Non-pigmented ciliary epithelial cell (primary cell): ENCODE measurements at regions not wholly inside any gene's neighbourhood (a gene's known extent, or its start where the extent isn't known, plus 50 kb on each side); places are given as distances from the start of the nearest gene placed in this dataset.
A peak's percentile ranks its signal among the peaks of the same experiment; 100 is the strongest.
"Not testable (repeated sequence)": the region's sequence is repeated elsewhere in the genome, so short reads cannot be mapped to it uniquely, and the experiment has no call there.

Experiments
- DNase-seq: peaks from one replicate; pipeline ENCODE4 v3.0.0-alpha.2; 2010; ENCODE audit warnings: low read depth

DNA sequence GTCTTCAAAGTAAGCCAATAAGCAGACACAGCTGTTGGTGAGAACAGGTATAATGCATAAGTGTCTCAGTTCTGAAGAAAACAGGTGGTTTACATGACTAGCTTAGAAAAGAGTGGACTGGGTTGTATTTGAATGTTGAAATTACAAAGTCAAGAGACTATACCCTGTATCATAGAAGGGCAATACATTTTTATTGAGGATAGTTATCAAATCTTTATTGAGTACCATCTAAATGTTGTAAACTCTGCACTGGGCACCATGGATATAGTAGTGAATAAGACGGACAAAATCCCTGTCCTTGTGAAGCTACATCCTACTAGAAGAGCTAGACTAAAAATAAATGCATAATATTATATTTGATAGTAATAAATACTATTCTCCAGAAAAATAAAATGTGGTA, 88.5 kb upstream of the CDC42EP3 start:
- DNase-seq = not testable (repeated sequence)

- no peak for DNase-seq
These were observed 89.0 kb upstream of the CDC42EP3 start for GRCh38 chr2:37760471-37760870.

DNA sequence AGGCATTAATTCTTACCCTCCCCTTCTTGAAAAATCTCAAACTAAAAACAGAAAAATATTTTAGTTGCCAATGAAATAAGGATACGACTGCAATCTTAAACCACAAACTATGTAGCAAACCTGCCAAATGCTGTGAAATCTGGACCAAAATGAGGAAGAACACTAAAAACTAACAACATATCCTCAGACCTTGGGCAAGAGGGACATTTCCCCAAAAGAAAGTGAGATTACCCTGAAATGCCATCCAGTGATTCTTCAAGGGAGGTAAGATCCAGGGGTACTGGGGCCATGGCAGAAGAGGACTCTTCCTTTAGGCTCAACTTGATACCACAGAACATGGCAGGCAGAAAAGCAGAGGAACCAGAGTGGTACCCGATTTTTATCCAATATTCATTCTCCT, 90.8 kb upstream of the CDC42EP3 start:
- not testable (repeated sequence) for DNase-seq

DNA sequence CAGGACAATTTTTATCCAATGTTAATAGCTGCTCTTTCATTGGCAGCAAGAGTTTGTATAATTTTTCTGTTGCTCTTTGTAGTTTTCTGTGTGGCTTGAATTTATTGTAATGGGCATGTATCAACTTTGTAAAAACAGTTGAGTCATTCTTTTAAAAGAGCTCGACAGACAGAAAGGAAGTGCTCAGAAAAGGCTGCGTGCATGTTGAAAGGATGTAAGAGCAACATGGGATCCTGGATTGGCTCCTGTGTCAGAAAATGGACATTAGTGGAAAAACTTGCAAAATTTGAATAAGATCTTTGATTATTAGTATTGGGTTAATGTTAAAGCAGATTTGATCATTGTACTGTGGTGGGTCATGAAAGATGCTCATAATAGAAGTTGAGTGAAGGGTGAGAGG, 93.3 kb upstream of the CDC42EP3 start:
- DNase-seq = no peak

- no peak for DNase-seq
These were observed 94.7 kb upstream of the CDC42EP3 start for GRCh38 chr2:37766106-37766505.

GRCh38 chr2:37767046-37767445, 95.6 kb upstream of the CDC42EP3 start:
- no peak for DNase-seq

DNA sequence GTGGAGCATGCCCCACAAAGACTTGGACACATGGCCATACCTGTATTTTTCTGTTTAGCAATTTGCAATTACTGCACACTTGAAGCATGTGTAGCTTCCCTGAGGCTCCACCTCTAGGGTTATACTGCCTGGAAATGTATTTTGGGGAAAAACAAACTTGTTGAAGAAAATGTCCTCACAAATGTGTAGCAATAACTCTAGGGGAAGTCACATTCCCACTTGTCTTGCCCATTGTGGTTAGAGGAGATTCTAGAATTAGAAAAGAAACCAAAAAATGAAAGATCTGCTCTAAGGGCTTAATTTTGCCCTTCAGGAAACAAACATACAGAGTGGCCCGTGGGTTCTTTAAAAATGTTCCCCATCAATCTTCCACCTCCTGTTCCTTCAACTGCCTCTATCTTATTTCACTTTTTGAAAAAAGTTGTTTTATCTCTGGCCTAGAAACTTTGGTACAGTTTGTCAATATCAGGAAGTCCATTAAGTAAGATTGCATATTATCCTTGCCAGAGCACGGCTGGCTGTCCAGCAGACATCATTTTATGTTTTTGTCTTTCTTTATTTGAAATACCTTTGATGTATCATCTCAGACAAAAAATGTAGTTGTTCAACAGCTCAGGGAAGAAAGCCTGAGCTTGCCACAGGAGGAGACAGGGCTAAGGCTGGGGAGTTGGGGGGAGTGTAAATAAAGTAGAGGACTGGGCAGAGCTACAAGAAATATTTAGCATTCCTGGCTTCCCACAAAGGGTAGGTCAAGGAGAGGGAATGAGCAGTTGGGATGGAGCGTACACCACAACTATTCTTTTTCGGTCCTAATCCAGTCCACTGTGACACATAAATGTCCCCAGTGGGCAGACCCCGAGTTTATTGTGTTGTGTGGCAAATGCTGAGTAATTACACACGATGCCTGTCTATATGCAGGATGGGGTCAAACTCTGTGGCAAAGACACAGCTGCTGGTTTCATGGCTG, 96.8 kb upstream of the CDC42EP3 start:
- peak; percentile 88 for DNase-seq

DNA sequence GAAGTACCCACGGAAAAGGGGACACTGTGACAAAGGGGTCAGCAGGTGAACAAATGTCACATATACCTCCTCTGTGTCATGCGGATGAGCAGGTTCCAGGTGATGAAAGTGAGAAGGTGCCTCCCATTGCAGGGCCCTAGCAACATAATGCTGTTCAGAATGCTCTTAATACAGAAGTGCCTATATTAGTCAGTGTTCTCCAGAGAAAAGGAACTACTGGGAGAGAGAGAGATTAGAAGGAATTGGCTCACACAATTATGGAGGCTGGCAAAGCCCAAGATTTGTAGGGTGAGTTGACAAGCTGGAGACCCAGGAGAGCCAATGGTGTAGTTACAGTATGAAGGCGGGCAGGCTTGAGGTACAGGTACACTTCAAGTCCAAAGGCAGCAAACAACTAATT, 98.1 kb upstream of the CDC42EP3 start:
- no peak for DNase-seq

GRCh38 chr2:37770797-37771196, 99.4 kb upstream of the CDC42EP3 start:
- DNase-seq = no peak

DNA sequence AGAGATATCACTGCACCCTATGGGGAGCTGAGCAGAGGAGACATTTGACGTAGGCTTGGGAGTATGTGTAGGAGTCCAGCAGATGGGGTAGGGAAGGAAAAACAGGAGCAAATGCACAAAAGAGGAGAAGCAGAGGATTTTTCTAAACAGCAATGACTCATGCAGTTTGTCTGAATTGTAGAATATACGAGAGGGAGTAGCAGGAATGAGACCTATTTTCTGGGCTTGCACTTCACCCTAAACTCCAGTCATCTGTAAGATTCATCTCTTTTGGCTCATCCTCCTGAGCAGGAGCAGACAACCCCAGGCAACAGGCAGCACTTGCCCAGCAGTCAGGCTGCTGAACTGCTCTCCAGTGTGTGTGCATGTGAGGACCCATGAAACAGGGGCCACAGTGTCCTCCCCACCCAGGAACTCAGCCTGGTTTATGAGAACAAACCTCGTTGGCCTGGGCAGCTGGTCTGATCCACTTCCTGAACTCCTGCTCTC, 100.2 kb upstream of the CDC42EP3 start:
- no peak for DNase-seq

- no peak for DNase-seq
These were observed 102.1 kb upstream of the CDC42EP3 start for GRCh38 chr2:37773371-37774130.

GRCh38 chr2:37774171-37774944, 102.9 kb upstream of the CDC42EP3 start:
- not testable (repeated sequence) for DNase-seq

GRCh38 chr2:37774976-37775907, 103.8 kb upstream of the CDC42EP3 start:
- no peak for DNase-seq

GRCh38 chr2:37775908-37776250, 104.4 kb upstream of the CDC42EP3 start:
- no peak for DNase-seq

- no peak for DNase-seq
These were observed 105.0 kb upstream of the CDC42EP3 start for GRCh38 chr2:37776487-37776886.

DNA sequence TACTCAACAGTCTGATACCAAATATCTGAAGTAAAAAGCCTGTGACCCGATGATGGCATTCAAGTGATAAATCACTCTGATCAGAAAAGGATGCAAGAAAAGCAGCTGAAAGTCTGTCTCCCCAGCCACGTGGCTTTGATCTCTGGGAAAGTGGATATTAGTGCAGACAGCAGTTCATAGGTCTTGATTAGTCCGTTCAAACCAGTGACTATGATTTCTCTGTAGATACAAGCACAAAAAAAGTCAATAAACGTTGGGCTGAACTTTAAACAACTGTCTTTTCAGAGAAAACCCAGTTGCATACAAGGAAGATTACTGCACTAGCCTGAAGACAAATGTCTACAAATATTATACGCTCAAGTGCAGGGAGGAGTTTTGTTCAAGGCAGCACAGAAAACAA, 107.7 kb upstream of the CDC42EP3 start:
- DNase-seq = no peak

DNA sequence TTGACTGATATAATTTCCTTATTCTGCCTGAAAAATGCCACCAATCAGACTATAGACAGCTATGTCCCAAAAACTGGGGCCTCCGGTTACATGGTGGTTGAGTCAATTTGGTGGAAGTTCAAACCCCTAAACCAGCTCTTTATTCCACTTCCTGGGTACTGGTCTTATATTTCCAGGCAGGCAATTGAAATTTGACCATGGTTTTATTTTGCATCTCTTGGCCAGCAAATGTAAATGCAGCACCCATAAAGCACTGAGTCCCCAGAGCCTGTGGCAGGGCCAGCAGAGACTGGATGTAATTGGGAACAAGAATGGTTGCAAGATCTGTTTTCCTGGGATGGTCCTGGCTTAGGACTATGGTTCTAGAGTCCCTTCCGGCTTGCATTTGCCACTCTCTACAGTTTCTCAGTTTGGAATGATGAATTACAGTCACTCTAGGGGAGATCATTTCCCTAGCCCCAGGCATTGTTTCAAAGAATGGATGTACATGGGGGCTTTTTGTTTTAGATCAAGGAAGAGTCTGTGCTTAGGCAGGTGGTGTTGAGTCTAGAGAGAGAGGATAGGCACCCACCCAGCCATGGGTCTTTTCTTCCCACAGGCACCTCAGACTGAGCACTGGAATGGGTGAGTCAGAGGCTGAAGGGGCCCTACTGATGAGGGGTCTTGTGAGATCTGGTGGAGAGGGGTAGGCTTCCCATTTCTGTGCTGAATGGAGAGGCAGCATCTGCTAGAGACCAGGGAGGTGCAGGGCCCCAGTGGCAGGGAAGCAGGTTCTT, 108.4 kb upstream of the CDC42EP3 start:
- no peak for DNase-seq

DNA sequence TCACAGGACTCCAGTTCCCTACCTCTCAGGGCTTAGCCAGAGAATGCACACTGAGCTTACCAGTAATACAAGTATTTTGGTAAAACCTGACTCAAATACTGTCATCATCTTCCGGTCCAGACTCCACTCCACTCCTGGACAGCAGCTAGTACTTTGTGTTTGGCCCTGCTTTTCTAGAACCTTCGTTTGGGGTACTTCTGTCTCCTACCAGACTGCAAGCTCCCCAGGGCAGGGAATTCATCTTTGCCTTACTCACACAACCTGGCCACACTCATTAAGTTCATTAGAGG, 108.9 kb upstream of the CDC42EP3 start:
- DNase-seq = no peak

GRCh38 chr2:37781028-37781427, 109.6 kb upstream of the CDC42EP3 start:
- DNase-seq = no peak

GRCh38 chr2:37782155-37782673, 110.8 kb upstream of the CDC42EP3 start:
- DNase-seq = no peak
